DOHH2 (cell line): ENCODE measurements at regions not wholly inside any gene's neighbourhood (a gene's known extent, or its start where the extent isn't known, plus 50 kb on each side); places are given as distances from the start of the nearest gene placed in this dataset.

ENCODE experiments used
- EZH2phosphoT487 ChIP-seq: fragments of 200-600 bp; sonication (generic); IDR thresholded peaks from 2 replicates; pipeline ENCODE4 v1.6.1; 2017; ENCODE audit warnings: borderline replicate concordance, mild to moderate bottlenecking, antibody characterized with exemption, low read length, moderate library complexity, mixed read lengths
- TF ChIP-seq, protein P1 (sequence below): fragments of 200-600 bp; sonication (generic); IDR thresholded peaks from one replicate; pipeline ENCODE4 v1.5.1; 2014; ENCODE audit warnings: antibody characterized with exemption, mild to moderate bottlenecking, low read depth, low read length; ENCODE audit not compliant: poor library complexity, severe bottlenecking

DNA sequence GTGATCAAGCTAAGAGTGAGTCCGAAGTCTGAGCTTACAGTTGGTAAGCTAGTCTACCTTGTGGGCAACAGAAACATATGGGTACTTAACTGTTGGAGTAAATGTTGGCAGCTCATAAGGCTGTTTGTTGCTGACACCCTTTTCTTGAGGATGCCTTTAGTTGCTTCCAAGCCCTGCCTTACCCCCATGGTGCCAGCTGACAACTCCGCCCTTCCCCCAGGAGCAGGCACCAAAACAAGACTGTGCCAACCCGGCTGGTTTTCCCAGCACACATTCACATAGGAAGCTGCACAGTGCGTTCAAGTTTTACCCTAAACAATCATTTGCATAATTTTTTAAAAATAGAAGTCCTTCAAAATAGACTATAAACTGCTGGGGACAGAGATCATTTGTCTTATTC is 150.2 kb upstream of the LMO4 start:
- TF ChIP-seq, protein P1, sequence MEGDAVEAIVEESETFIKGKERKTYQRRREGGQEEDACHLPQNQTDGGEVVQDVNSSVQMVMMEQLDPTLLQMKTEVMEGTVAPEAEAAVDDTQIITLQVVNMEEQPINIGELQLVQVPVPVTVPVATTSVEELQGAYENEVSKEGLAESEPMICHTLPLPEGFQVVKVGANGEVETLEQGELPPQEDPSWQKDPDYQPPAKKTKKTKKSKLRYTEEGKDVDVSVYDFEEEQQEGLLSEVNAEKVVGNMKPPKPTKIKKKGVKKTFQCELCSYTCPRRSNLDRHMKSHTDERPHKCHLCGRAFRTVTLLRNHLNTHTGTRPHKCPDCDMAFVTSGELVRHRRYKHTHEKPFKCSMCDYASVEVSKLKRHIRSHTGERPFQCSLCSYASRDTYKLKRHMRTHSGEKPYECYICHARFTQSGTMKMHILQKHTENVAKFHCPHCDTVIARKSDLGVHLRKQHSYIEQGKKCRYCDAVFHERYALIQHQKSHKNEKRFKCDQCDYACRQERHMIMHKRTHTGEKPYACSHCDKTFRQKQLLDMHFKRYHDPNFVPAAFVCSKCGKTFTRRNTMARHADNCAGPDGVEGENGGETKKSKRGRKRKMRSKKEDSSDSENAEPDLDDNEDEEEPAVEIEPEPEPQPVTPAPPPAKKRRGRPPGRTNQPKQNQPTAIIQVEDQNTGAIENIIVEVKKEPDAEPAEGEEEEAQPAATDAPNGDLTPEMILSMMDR, result no peak
- TF ChIP-seq EZH2phosphoT487, result no peak
